ENCODE measurements at regions not wholly inside any gene's neighbourhood (a gene's known extent, or its start where the extent isn't known, plus 50 kb on each side); places are given as distances from the start of the nearest gene placed in this dataset.

DNA sequence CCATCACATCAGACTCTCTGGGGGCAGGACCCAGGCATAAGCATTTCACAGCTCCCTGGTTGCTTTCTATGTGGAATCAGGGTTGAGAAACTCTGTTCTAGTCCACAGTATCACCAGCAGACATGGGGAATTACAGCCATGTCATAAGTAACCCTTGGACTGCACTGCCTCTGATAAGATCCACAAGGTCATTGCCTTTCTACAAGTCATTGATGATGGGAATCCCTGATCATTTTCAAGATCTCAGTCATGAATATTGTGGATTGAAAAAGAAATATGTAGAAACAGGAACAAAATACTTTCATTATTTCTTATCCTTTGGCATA, 304.1 kb downstream of the KLF6 start:
- TF ChIP-seq CTCF (IDR thresholded peaks at IDR 0.05): no peak
- no peak for TF ChIP-seq POLR2AphosphoS5 (IDR thresholded peaks at IDR 0.05)
- no peak for TF ChIP-seq EP300 (IDR thresholded peaks at IDR 0.05; ENCODE audit: low read depth)

Data from transverse colon (tissue), 4 donors.